GM12892 (cell line): ENCODE measurements at regions not wholly inside any gene's neighbourhood (a gene's known extent, or its start where the extent isn't known, plus 50 kb on each side); places are given as distances from the start of the nearest gene placed in this dataset.

Source experiments
- POLR2A ChIP-seq: IDR thresholded peaks from 2 replicates; pipeline ENCODE4 v1.6.1; 2011; ENCODE audit warnings: low read depth, low read length, control low read depth
- POLR2AphosphoS5 ChIP-seq: IDR thresholded peaks from 2 replicates; pipeline ENCODE4 v1.6.1; 2011; ENCODE audit warnings: low read depth, low read length, control low read depth

GRCh38 chr11:71075871-71076420 is 176.4 kb downstream of the SHANK2 start:
- no peak for TF ChIP-seq POLR2A
- TF ChIP-seq POLR2AphosphoS5 = no peak
